PFSK-1 (cell line): ENCODE measurements at regions not wholly inside any gene's neighbourhood (a gene's known extent, or its start where the extent isn't known, plus 50 kb on each side); places are given as distances from the start of the nearest gene placed in this dataset.

Source experiments
- FOXP2 ChIP-seq: optimal IDR thresholded peaks from 2 replicates; pipeline ENCODE3; 2011; ENCODE audit warnings: borderline replicate concordance, control low read depth, inconsistent platforms; ENCODE audit not compliant: insufficient read depth; ENCODE audit errors: extremely low read length, extremely low read depth
- POLR2AphosphoS5 ChIP-seq: IDR thresholded peaks from 2 replicates; pipeline ENCODE4 v1.6.1; 2012; ENCODE audit warnings: low read depth, mild to moderate bottlenecking, control low read depth, low read length, moderate library complexity
- REST ChIP-seq, 2 experiments: IDR thresholded peaks; 2 replicates each; pipeline versions ENCODE4 v1.6.1 to v1.8.0; 2011 to 2012; ENCODE audit warnings: low read depth in 2 of 2, low read length in 2 of 2, control low read depth in 1 of 2, inconsistent platforms in 1 of 2, mild to moderate bottlenecking in 1 of 2, moderate library complexity in 1 of 2; ENCODE audit not compliant: insufficient read depth in 1 of 2
- SIN3A ChIP-seq: IDR thresholded peaks from 2 replicates; pipeline ENCODE4 v1.6.1; 2012; ENCODE audit warnings: mild to moderate bottlenecking, low read length, moderate library complexity, borderline replicate concordance; ENCODE audit not compliant: insufficient read depth
- TAF1 ChIP-seq: IDR thresholded peaks from 2 replicates; pipeline ENCODE4 v1.6.1; 2012; ENCODE audit warnings: low read length, control low read depth, borderline replicate concordance; ENCODE audit not compliant: insufficient read depth

- TF ChIP-seq TAF1, result no peak
- TF ChIP-seq POLR2AphosphoS5, result no peak
- no peak for TF ChIP-seq REST (IDR thresholded peaks at IDR 0.05; ENCODE audit: insufficient read depth in 1 of 2, low read depth in 2 of 2, low read length in 2 of 2)
- no peak for TF ChIP-seq SIN3A
- no peak for TF ChIP-seq FOXP2
Measured at GRCh38 chr1:67977756-67978155, 72.7 kb downstream of the DIRAS3 start.
